ENCODE measurements at regions not wholly inside any gene's neighbourhood (a gene's known extent, or its start where the extent isn't known, plus 50 kb on each side); places are given as distances from the start of the nearest gene placed in this dataset.

DNA sequence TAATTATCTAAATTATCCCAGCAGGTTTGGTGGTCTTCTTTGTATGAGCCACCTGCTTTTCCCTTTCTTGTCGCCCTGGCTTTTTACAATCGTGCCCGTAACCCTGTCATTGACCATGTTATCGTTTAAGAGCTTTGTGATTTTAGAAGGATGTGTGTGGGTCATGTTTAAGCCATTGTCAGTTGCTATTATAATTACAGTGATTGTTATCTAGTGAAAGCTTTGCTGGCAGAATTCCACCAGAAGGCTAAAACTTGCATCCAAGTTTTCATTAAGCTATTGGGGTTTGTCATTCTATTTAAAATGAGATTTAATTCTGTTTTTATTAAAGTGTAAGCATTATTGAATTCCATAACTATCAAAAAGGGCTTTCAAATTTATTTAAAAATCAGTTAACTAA, 354.2 kb upstream of the TMEM229A start:
- Histone ChIP-seq H2BK5ac (ENCODE audit: insufficient read length, low read length) (no peak overlapping the region), H2BK12ac (ENCODE audit: insufficient read length, low read depth, low read length) (no peak overlapping the region), H3K79me2 (ENCODE audit: insufficient read depth, low read length) (no peaks in the 10 kb centered on the region), H2AFZ (ENCODE audit: low read length) (no peak overlapping the region), H2BK20ac (ENCODE audit: low read depth, low read length, poor library complexity, severe bottlenecking) (no peak overlapping the region), H3K9me3 (ENCODE audit: control insufficient read depth, low read depth, low read length) (no peaks in the 10 kb centered on the region), H4K91ac (ENCODE audit: insufficient read length, low read depth, low read length) (no peak overlapping the region), H3K23me2 (ENCODE audit: insufficient read length, low read depth, low read length, poor library complexity, severe bottlenecking) (no peaks in the 10 kb centered on the region), H3K27ac (ENCODE audit: insufficient read length, low read depth, low read length) (no peak overlapping the region), H3K23ac (ENCODE audit: insufficient read length, low read depth, low read length) (no peak overlapping the region), H4K8ac (replicated peaks; ENCODE audit: insufficient read length, low read depth, low read length) (no peak overlapping the region), H4K5ac (ENCODE audit: insufficient read length, low read depth, low read length) (no peak overlapping the region), H3K56ac (ENCODE audit: insufficient read length, low read depth, low read length) (no peak overlapping the region), H2BK120ac (ENCODE audit: low read depth, low read length, poor library complexity, severe bottlenecking) (no peak overlapping the region), H3K4me2 (ENCODE audit: insufficient read depth, insufficient read length, low read length) (no peak overlapping the region), H2BK15ac (ENCODE audit: low read depth, low read length) (no peak overlapping the region), H3K18ac (ENCODE audit: insufficient read length, low read depth, low read length) (no peak overlapping the region), H3K9ac (ENCODE audit: extremely low read depth, insufficient read length, low read length) (no peak overlapping the region), H4K20me1 (ENCODE audit: control insufficient read depth, insufficient read depth, insufficient read length) (no peaks in the 10 kb centered on the region), H3K27me3 (ENCODE audit: insufficient read depth, low read length) (no peaks in the 10 kb centered on the region), H3K14ac (ENCODE audit: insufficient read depth, low read length) (no peak overlapping the region), H2AK5ac (ENCODE audit: insufficient read length, low read length) (no peak overlapping the region), H3K79me1 (ENCODE audit: insufficient read depth, low read depth, low read length, poor library complexity, severe bottlenecking) (no peaks in the 10 kb centered on the region), H3K4ac (ENCODE audit: low read depth, low read length) (no peak overlapping the region), H3T11ph (ENCODE audit: low read length) (no peak overlapping the region), H3K4me1 (ENCODE audit: insufficient read depth, low read length) (no peaks in the 10 kb centered on the region)
- no peaks in the 10 kb centered on the region for H3K9me3 Mint-ChIP-seq
- H3K36me3 Mint-ChIP-seq (ENCODE audit: insufficient read depth in 1 of 3, low read depth in 3 of 3), result no peaks in the 10 kb centered on the region
- no peak for DNase-seq
- no CpG with 5 or more reads among the region's 4 CpGs for WGBS (ENCODE audit: extremely low coverage, insufficient read length, low lambda C conversion rate)
- H3K4me3 Mint-ChIP-seq, result no peak overlapping the region
- H3K27ac Mint-ChIP-seq, result no peak overlapping the region
- H3K4me1 Mint-ChIP-seq, result no peaks in the 10 kb centered on the region
- TF ChIP-seq, protein P1, sequence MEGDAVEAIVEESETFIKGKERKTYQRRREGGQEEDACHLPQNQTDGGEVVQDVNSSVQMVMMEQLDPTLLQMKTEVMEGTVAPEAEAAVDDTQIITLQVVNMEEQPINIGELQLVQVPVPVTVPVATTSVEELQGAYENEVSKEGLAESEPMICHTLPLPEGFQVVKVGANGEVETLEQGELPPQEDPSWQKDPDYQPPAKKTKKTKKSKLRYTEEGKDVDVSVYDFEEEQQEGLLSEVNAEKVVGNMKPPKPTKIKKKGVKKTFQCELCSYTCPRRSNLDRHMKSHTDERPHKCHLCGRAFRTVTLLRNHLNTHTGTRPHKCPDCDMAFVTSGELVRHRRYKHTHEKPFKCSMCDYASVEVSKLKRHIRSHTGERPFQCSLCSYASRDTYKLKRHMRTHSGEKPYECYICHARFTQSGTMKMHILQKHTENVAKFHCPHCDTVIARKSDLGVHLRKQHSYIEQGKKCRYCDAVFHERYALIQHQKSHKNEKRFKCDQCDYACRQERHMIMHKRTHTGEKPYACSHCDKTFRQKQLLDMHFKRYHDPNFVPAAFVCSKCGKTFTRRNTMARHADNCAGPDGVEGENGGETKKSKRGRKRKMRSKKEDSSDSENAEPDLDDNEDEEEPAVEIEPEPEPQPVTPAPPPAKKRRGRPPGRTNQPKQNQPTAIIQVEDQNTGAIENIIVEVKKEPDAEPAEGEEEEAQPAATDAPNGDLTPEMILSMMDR (conservative IDR thresholded peaks at IDR 0.05), result no peak
- no peaks in the 10 kb centered on the region for H3K27me3 Mint-ChIP-seq (ENCODE audit: low read depth)

Data from H9 (cell line).